Erythroblast (primary cell): ENCODE measurements at regions not wholly inside any gene's neighbourhood (a gene's known extent, or its start where the extent isn't known, plus 50 kb on each side); places are given as distances from the start of the nearest gene placed in this dataset.

Experiments used
- GATA1 ChIP-seq: IDR thresholded peaks from 2 replicates; pipeline ENCODE4 v1.6.1; 2011; ENCODE audit warnings: low read depth, mild to moderate bottlenecking, control low read depth, low read length, moderate library complexity
- POLR2A ChIP-seq: IDR thresholded peaks from 2 replicates; pipeline ENCODE4 v1.6.1; 2011; ENCODE audit warnings: mild to moderate bottlenecking, low read length

GRCh38 chr12:84113666-84114065, 798.9 kb downstream of the SLC6A15 start:
- TF ChIP-seq POLR2A (no peak), GATA1 (no peak)
